AG09319 (cell line): ENCODE measurements at regions not wholly inside any gene's neighbourhood (a gene's known extent, or its start where the extent isn't known, plus 50 kb on each side); places are given as distances from the start of the nearest gene placed in this dataset.

ENCODE experiments used
- DNase-seq: peaks from one replicate; pipeline ENCODE4 v3.0.0-alpha.2; 2010; ENCODE audit warnings: low read depth; ENCODE audit errors: extremely low read depth
- TF ChIP-seq, protein P1 (sequence below): IDR thresholded peaks from 2 replicates; pipeline ENCODE4 v1.5.1; 2011; ENCODE audit warnings: low read depth, mild to moderate bottlenecking, inconsistent platforms, low read length, moderate library complexity

DNA sequence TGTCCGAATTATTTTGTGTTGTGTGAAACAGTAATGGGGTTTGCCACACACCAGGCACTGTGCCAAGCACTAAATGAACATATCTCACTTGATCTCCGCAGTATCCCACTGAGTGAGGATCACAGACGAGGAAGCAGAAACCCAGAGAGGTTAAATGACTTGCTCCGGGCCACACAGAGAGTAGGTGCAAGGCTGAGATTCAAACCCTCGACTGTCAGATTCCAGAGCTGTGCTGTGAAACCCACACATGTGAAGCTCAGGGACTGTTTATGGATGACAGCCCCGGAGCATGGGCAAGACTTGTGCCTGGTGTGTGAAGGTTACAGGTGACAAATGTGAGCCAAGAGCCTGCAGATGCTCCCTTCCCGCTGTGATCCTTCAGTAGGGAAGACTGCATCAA is 87.8 kb upstream of the SIRPA start:
- TF ChIP-seq, protein P1, sequence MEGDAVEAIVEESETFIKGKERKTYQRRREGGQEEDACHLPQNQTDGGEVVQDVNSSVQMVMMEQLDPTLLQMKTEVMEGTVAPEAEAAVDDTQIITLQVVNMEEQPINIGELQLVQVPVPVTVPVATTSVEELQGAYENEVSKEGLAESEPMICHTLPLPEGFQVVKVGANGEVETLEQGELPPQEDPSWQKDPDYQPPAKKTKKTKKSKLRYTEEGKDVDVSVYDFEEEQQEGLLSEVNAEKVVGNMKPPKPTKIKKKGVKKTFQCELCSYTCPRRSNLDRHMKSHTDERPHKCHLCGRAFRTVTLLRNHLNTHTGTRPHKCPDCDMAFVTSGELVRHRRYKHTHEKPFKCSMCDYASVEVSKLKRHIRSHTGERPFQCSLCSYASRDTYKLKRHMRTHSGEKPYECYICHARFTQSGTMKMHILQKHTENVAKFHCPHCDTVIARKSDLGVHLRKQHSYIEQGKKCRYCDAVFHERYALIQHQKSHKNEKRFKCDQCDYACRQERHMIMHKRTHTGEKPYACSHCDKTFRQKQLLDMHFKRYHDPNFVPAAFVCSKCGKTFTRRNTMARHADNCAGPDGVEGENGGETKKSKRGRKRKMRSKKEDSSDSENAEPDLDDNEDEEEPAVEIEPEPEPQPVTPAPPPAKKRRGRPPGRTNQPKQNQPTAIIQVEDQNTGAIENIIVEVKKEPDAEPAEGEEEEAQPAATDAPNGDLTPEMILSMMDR, result no peak
- no peak for DNase-seq

DNA sequence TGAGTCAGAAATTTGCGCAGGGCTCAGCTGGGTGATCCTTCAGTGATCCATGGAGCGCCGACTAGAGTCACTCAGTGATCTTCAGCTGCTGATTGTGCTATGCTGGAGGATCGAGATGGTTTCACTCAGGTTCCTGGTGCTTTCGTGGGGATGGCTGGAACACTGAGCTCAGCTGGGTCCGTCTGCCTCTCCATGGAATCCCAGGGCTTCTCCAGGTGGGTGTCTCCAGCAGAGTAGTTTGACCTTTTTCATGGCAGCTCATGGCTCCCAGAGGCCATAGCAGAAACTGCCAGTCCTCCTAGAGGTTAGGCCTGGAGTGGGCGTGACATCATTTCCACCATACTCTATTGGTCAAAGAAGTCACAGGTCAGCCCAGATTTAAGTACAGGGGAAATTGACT is 88.8 kb upstream of the SIRPA start:
- TF ChIP-seq, protein P1, result no peak
- DNase-seq, result no peak

DNA sequence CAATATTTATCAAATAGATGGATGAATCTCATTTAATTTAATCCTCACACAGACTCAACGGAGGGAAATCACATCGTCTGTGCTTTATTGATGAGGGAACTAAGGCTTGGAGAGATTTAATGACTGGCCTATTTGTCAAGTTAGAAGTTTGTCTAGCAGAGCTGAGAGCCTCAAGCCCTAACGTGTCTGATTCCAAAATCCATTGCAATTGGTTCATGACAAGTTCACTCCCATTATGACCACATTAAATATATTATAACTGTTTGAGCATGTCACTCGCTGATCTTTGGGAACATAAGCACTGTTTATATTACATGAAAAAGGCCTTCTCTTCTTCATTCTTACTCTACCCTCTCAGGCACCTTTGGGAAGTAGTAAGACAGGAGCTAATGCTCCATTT is 89.4 kb upstream of the SIRPA start:
- TF ChIP-seq, protein P1, result no peak
- no peak for DNase-seq

DNA sequence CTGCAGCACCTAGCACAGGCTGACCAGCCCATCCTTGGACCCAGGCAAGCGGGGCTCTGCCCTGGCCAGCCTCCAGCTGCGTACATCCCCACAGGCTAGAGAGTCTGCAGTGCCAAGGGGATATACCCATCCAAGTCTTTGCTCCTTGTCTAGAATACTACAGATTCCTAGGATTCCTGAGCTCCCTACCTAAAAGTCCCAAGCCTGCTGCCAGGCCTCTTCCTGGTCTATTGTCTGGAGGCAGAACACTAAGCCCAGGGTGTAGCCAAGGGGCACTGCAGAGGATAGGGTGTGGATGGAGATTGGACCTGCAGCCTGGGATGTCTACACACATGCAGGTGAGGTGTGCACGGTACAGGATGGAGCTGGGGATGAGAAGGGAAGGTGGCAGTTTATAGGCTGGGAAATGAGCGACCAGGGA is 90.0 kb upstream of the SIRPA start:
- TF ChIP-seq, protein P1, result no peak
- DNase-seq, result no peak

DNA sequence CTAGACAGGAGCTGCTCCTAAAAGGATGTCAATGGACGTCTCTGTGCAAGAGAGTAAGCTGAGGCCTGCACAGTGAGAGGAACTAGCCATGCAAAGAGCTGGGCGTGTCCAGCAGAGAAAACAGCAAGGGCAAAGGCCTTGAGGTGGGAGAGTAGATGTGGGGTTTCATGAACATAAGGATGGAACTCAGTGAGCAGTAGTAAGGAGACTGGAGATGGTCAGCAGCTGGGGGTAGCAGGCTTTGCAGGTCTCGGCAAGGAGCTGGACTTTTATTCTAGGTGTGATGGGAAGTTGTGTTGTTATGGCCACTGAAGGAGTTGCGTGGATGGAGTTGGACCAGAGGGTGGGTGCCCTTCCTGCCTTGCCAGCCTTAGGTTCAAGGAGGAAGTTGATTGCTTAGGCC is 90.7 kb upstream of the SIRPA start:
- TF ChIP-seq, protein P1, result no peak
- no peak for DNase-seq

DNA sequence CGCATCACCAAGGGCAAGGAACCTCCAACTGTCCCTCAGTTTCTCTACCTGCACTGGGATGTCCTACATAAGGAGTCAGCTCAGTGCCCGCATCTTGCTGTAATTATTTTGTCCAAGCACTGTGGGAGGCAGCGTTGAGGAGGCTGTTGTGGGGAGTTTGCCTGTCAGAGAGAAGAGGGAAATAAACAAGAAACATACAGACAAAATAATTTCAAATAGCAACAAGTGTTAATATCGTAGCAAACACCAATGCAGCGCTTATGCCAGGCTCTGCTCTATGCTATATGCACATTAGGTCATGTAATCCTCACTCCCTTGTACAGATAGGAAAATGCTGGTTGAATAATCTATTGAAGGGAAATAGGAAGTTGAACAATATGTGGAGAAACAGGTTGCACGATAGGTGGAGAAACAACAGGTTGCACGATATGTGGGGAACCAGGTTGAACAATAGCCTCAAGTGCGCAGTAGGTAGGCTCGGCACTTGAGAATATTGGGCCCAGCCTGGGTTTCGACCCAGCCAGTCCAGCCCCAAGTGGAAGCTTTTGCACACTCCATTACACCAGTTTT is 91.2 kb upstream of the SIRPA start:
- TF ChIP-seq, protein P1, result no peak

DNA sequence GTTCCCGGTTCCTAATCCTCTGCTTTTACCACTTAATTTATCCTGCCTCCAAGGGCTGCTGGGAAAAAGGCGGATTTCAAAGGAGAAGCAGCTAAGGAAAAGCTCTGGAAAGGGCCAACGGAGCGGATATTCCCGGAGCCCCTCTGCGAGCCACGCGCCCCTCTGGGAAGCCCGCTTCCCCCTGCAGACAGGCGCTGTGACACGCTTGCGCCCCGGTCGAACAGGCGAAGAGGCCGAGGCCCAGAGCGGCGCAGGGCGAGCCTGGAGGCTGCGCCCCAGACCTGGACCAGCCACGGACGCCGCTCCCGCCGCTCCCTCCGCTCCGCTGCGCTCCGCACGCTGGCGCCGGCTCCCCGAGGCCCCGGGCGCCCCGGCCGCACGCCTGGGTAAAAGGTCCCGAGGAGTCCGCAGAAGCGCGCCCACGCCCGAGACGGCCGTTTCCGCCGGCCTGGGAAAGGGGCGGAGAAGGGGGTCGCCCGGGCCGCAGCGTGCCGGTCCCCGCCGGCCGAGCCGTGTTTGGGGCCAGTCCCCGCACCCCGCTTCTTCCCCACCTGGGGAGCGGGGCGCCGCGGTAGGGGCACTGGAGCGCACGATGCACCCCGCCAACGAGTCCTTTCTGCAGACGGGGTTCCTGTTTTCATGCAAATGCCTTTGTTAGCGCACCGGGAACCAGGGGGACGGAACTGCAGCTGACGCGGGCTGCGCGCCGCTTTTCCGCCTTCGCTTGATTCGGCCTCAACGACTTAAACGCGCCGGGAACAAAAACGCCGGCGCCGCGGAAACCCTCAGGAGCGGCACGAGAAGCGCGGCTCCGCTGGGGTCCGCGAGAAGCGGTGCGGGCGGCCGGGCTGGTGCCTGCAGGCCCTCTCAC is 91.9 kb upstream of the SIRPA start:
- TF ChIP-seq, protein P1, result no peak
- no peak for DNase-seq

More for the DNA sequence above, 91.2 kb upstream of the SIRPA start:
- DNase-seq, result no peak
